Osteocyte (in vitro differentiated cells): ENCODE measurements at regions not wholly inside any gene's neighbourhood (a gene's known extent, or its start where the extent isn't known, plus 50 kb on each side); places are given as distances from the start of the nearest gene placed in this dataset.

ENCODE experiments used
- DNase-seq: peaks from one replicate; pipeline ENCODE4 v3.0.0; 2021; ENCODE audit warnings: mixed read lengths; ENCODE audit not compliant: unreplicated experiment; ENCODE audit errors: extremely low spot score
- H3K27ac Mint-ChIP-seq: one replicate; pipeline ENCODE4 v1.8.0; 2021; ENCODE audit warnings: mild to moderate bottlenecking, mixed read lengths; ENCODE audit not compliant: unreplicated experiment
- H3K27me3 Mint-ChIP-seq: one replicate; pipeline ENCODE4 v1.8.0; 2021; ENCODE audit warnings: mixed read lengths; ENCODE audit not compliant: unreplicated experiment
- H3K36me3 Mint-ChIP-seq: one replicate; pipeline ENCODE4 v1.8.0; 2021; ENCODE audit warnings: mixed read lengths; ENCODE audit not compliant: unreplicated experiment
- H3K4me1 Mint-ChIP-seq: one replicate; pipeline ENCODE4 v1.8.0; 2021; ENCODE audit warnings: mixed read lengths; ENCODE audit not compliant: unreplicated experiment
- H3K4me3 Mint-ChIP-seq: one replicate; pipeline ENCODE4 v1.8.0; 2021; ENCODE audit warnings: mild to moderate bottlenecking, moderate library complexity, mixed read lengths; ENCODE audit not compliant: unreplicated experiment
- H3K9me3 Mint-ChIP-seq: one replicate; pipeline ENCODE4 v1.8.0; 2021; ENCODE audit warnings: mixed read lengths; ENCODE audit not compliant: unreplicated experiment
- TF ChIP-seq, protein P1 (sequence below): fragments of 200-600 bp; sonication (generic); IDR thresholded peaks from 2 replicates; pipeline ENCODE4 v1.5.0; 2021; ENCODE audit warnings: antibody characterized with exemption, mild to moderate bottlenecking, moderate library complexity

GRCh38 chr5:15263406-15263805 lies 236.6 kb upstream of the FBXL7 start:
- no peak for DNase-seq
- no peak overlapping the region for H3K4me3 Mint-ChIP-seq
- TF ChIP-seq, protein P1, sequence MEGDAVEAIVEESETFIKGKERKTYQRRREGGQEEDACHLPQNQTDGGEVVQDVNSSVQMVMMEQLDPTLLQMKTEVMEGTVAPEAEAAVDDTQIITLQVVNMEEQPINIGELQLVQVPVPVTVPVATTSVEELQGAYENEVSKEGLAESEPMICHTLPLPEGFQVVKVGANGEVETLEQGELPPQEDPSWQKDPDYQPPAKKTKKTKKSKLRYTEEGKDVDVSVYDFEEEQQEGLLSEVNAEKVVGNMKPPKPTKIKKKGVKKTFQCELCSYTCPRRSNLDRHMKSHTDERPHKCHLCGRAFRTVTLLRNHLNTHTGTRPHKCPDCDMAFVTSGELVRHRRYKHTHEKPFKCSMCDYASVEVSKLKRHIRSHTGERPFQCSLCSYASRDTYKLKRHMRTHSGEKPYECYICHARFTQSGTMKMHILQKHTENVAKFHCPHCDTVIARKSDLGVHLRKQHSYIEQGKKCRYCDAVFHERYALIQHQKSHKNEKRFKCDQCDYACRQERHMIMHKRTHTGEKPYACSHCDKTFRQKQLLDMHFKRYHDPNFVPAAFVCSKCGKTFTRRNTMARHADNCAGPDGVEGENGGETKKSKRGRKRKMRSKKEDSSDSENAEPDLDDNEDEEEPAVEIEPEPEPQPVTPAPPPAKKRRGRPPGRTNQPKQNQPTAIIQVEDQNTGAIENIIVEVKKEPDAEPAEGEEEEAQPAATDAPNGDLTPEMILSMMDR, result no peak
- peaks cover 40% of the 10 kb centered on the region for H3K4me1 Mint-ChIP-seq
- H3K36me3 Mint-ChIP-seq, result no peaks in the 10 kb centered on the region
- H3K27ac Mint-ChIP-seq, result no peak overlapping the region
- H3K9me3 Mint-ChIP-seq, result no peaks in the 10 kb centered on the region
- peaks cover 3% of the 10 kb centered on the region for H3K27me3 Mint-ChIP-seq

GRCh38 chr5:15261269-15261995 lies 238.5 kb upstream of the FBXL7 start:
- no peak for DNase-seq
- Mint-ChIP-seq H3K36me3 (no peaks in the 10 kb centered on the region), H3K27me3 (peaks cover 3% of the 10 kb centered on the region), H3K4me1 (peaks cover 34% of the 10 kb centered on the region), H3K9me3 (no peaks in the 10 kb centered on the region), H3K27ac (no peak overlapping the region), H3K4me3 (no peak overlapping the region)
- TF ChIP-seq, protein P1, result no peak

- Mint-ChIP-seq H3K27me3 (peaks cover 3% of the 10 kb centered on the region), H3K27ac (peak overlapping the region; percentile 25), H3K4me3 (peak overlapping the region; percentile 33), H3K4me1 (peaks cover 34% of the 10 kb centered on the region), H3K36me3 (no peaks in the 10 kb centered on the region), H3K9me3 (no peaks in the 10 kb centered on the region)
- TF ChIP-seq, protein P1, result no peak
- no peak for DNase-seq
Observed at GRCh38 chr5:15260356-15261268, 239.4 kb upstream of the FBXL7 start.

DNA sequence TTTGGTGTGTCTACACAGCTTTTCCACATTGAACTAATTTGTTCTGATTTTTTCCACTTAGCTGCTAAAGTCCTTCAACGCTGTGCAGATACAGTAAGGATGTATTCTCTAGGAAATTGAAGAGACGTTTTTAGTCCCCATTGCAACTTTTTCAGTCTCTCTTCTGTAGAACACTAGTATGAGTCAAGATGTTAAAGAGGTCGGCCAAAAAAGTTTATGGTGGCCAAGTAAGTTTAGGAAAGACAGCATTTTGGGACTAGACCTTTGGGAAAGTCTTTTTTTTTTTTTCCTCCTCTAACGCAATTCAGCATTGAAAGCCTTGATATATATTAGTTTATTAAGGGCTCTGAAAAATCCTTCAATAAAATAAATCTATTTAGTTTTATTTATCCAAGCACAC lies 243.5 kb upstream of the FBXL7 start:
- Mint-ChIP-seq H3K27ac (no peak overlapping the region), H3K4me3 (no peak overlapping the region), H3K36me3 (no peaks in the 10 kb centered on the region), H3K4me1 (peaks cover 33% of the 10 kb centered on the region), H3K9me3 (no peaks in the 10 kb centered on the region), H3K27me3 (no peaks in the 10 kb centered on the region)
- DNase-seq, result no peak
- TF ChIP-seq, protein P1, result no peak

GRCh38 chr5:15255576-15255975 lies 244.4 kb upstream of the FBXL7 start:
- H3K4me3 Mint-ChIP-seq, result no peak overlapping the region
- no peaks in the 10 kb centered on the region for H3K9me3 Mint-ChIP-seq
- peaks cover 25% of the 10 kb centered on the region for H3K4me1 Mint-ChIP-seq
- H3K36me3 Mint-ChIP-seq, result no peaks in the 10 kb centered on the region
- H3K27ac Mint-ChIP-seq, result no peak overlapping the region
- no peak for DNase-seq
- no peaks in the 10 kb centered on the region for H3K27me3 Mint-ChIP-seq
- TF ChIP-seq, protein P1, result no peak
